CD4-positive, alpha-beta T cell (primary cell): ENCODE measurements at regions not wholly inside any gene's neighbourhood (a gene's known extent, or its start where the extent isn't known, plus 50 kb on each side); places are given as distances from the start of the nearest gene placed in this dataset.

ENCODE experiments used
- ATAC-seq: fragments of 200-7000 bp; cut with Tn5 transposase; one replicate; pipeline ENCODE4 v1.10.0; 2022; ENCODE audit warnings: mild to moderate bottlenecking; ENCODE audit not compliant: poor library complexity
- CTCF ChIA-PET: fragments of 350-600 bp; sonication (Branson Sonifier 250); formaldehyde crosslinking; loops from one replicate; lab custom pipeline; 2021; ENCODE audit warnings: antibody characterized with exemption, inconsistent platforms; lab: Charles Lee
- POLR2A ChIA-PET: fragments of 350-600 bp; sonication (Branson Sonifier 250); formaldehyde crosslinking; loops from one replicate; lab custom pipeline; 2021; ENCODE audit warnings: antibody characterized with exemption, inconsistent platforms; lab: Charles Lee
- DNase-seq, 14 experiments: peaks; one replicate each; pipeline ENCODE4 v3.0.0-alpha.2; 2013 to 2020; ENCODE audit warnings: mixed read lengths in 2 of 14
- H3K27ac ChIP-seq, 2 donors: one replicate each; pipeline versions ENCODE4 v1.5.1 to v1.7.0; 2013; ENCODE audit warnings: low read length in 2 of 2, low read depth in 1 of 2, mild to moderate bottlenecking in 1 of 2
- H3K27me3 ChIP-seq, 2 experiments: 1 replicate in 1 of 2; 2 replicates in 1 of 2; pipeline versions ENCODE4 v1.6.1 to v1.7.0; 2013; ENCODE audit warnings: low read length in 2 of 2, control low read depth in 1 of 2, mild to moderate bottlenecking in 1 of 2, moderate library complexity in 1 of 2; ENCODE audit not compliant: insufficient read depth in 2 of 2, control insufficient read depth in 1 of 2
- H3K36me3 ChIP-seq: one replicate; pipeline ENCODE4 v1.6.1; 2013; ENCODE audit warnings: low read length, control low read depth; ENCODE audit not compliant: insufficient read depth
- H3K4me1 ChIP-seq: one replicate; pipeline ENCODE4 v1.6.1; 2013; ENCODE audit warnings: low read length, control low read depth; ENCODE audit not compliant: insufficient read depth
- H3K4me3 ChIP-seq: one replicate; pipeline ENCODE4 v1.5.1; 2013; ENCODE audit warnings: mild to moderate bottlenecking, low read length, moderate library complexity
- H3K9me3 ChIP-seq, 2 experiments: 1 replicate in 1 of 2; 2 replicates in 1 of 2; pipeline versions ENCODE4 v1.6.1 to v1.7.0; 2013; ENCODE audit warnings: low read length in 2 of 2, mild to moderate bottlenecking in 2 of 2, control low read depth in 1 of 2, moderate library complexity in 1 of 2; ENCODE audit not compliant: control insufficient read depth in 1 of 2, insufficient read depth in 1 of 2
- H3K27ac Mint-ChIP-seq: one replicate; pipeline ENCODE4 v1.8.0; 2020; ENCODE audit warnings: mixed read lengths
- H3K27me3 Mint-ChIP-seq: one replicate; pipeline ENCODE4 v1.8.0; 2021; ENCODE audit warnings: mixed read lengths
- H3K36me3 Mint-ChIP-seq: one replicate; pipeline ENCODE4 v1.8.0; 2021; ENCODE audit warnings: low read depth, mixed read lengths
- H3K4me1 Mint-ChIP-seq: one replicate; pipeline ENCODE4 v1.8.0; 2021; ENCODE audit warnings: low read depth, mixed read lengths
- H3K4me3 Mint-ChIP-seq: one replicate; pipeline ENCODE4 v1.8.0; 2020; ENCODE audit warnings: mild to moderate bottlenecking, mixed read lengths
- H3K9me3 Mint-ChIP-seq: one replicate; pipeline ENCODE4 v1.8.0; 2020; ENCODE audit warnings: mixed read lengths
- CTCF ChIP-seq: fragments of 200-600 bp; IDR thresholded peaks from one replicate; pipeline ENCODE4 v1.8.0; 2022; ENCODE audit warnings: antibody characterized with exemption, mild to moderate bottlenecking
- intact Hi-C, 2 experiments: fragments of 100-400 bp; cut with DNase I in 1 of 2; cut with micrococcal nuclease in 1 of 2; formaldehyde crosslinking; loops; one replicate each; pipeline versions ENCODE4 v1.15.1 to v1.9.0; 2023 to 2025; cut with DNase I, micrococcal nuclease

- Mint-ChIP-seq H3K27ac (no peak overlapping the region), H3K4me1 (no peaks in the 10 kb centered on the region), H3K4me3 (no peak overlapping the region), H3K27me3 (no peaks in the 10 kb centered on the region), H3K9me3 (peaks cover 5% of the 10 kb centered on the region), H3K36me3 (no peaks in the 10 kb centered on the region)
- CTCF ChIA-PET, result no interaction called here
- Histone ChIP-seq H3K27ac (no peak overlapping the region), H3K4me1 (no peaks in the 10 kb centered on the region), H3K4me3 (no peak overlapping the region), H3K36me3 (no peaks in the 10 kb centered on the region), H3K27me3 (no peaks in the 10 kb centered on the region), H3K9me3 (no peaks in the 10 kb centered on the region)
- POLR2A ChIA-PET, result no interaction called here
- ATAC-seq, result no peak
- DNase-seq, result no peak
- intact Hi-C loops, result no loop called here
- no peak for TF ChIP-seq CTCF
These were observed 400.3 kb downstream of the AASDHPPT start for GRCh38 chr11:106477776-106478175.

GRCh38 chr11:106479646-106480045, 402.2 kb downstream of the AASDHPPT start:
- no peak for TF ChIP-seq CTCF

GRCh38 chr11:106480581-106481190, 403.2 kb downstream of the AASDHPPT start:
- CTCF ChIA-PET, result no interaction called here
- H3K27me3 Mint-ChIP-seq, result no peaks in the 10 kb centered on the region
- intact Hi-C loops, result no loop called here
- no peaks in the 10 kb centered on the region for H3K4me1 ChIP-seq
- TF ChIP-seq CTCF, result no peak
- H3K4me3 Mint-ChIP-seq, result no peak overlapping the region
- H3K27ac ChIP-seq, result no peak overlapping the region
- no peak overlapping the region for H3K27ac Mint-ChIP-seq
- H3K4me1 Mint-ChIP-seq, result no peaks in the 10 kb centered on the region
- H3K36me3 ChIP-seq, result no peaks in the 10 kb centered on the region
- H3K27me3 ChIP-seq, result no peaks in the 10 kb centered on the region
- ATAC-seq (no peak), DNase-seq (no peak)
- H3K4me3 ChIP-seq, result no peak overlapping the region
- H3K9me3 Mint-ChIP-seq, result peaks cover 3% of the 10 kb centered on the region
- POLR2A ChIA-PET, result no interaction called here
- no peaks in the 10 kb centered on the region for H3K36me3 Mint-ChIP-seq
- H3K9me3 ChIP-seq, result no peaks in the 10 kb centered on the region

More at GRCh38 chr11:106479646-106480045, 402.2 kb downstream of the AASDHPPT start:
- H3K36me3 ChIP-seq, result no peaks in the 10 kb centered on the region
- ATAC-seq (no peak), DNase-seq (no peak)
- no peak overlapping the region for H3K4me3 ChIP-seq
- intact Hi-C loops, result no loop called here
- Mint-ChIP-seq H3K4me3 (no peak overlapping the region), H3K36me3 (no peaks in the 10 kb centered on the region), H3K9me3 (peaks cover 3% of the 10 kb centered on the region), H3K27me3 (no peaks in the 10 kb centered on the region), H3K4me1 (no peaks in the 10 kb centered on the region), H3K27ac (no peak overlapping the region)
- no peaks in the 10 kb centered on the region for H3K27me3 ChIP-seq
- no peaks in the 10 kb centered on the region for H3K9me3 ChIP-seq
- H3K27ac ChIP-seq, result no peak overlapping the region
- POLR2A ChIA-PET, result no interaction called here
- no peaks in the 10 kb centered on the region for H3K4me1 ChIP-seq
- CTCF ChIA-PET, result no interaction called here
